GM12878 (cell line): ENCODE measurements at regions not wholly inside any gene's neighbourhood (a gene's known extent, or its start where the extent isn't known, plus 50 kb on each side); places are given as distances from the start of the nearest gene placed in this dataset.
A peak's percentile ranks its signal among the peaks of the same experiment; 100 is the strongest.

Source experiments
- BACH1 ChIP-seq: fragments of 450-650 bp; IDR thresholded peaks from 2 replicates; pipeline ENCODE4 v1.6.1; 2017; ENCODE audit warnings: mild to moderate bottlenecking, borderline replicate concordance
- CHD2 ChIP-seq: IDR thresholded peaks from 2 replicates; pipeline ENCODE4 v1.6.1; 2011; ENCODE audit warnings: low read depth, low read length, improper control_type of control experiment, borderline replicate concordance
- CHD4 ChIP-seq: fragments of 200-600 bp; sonication (generic); IDR thresholded peaks from 2 replicates; pipeline ENCODE4 v1.6.1; 2016; ENCODE audit warnings: mild to moderate bottlenecking
- CREB1 ChIP-seq: IDR thresholded peaks from 2 replicates; pipeline ENCODE4 v1.6.1; 2012; ENCODE audit warnings: low read depth, mild to moderate bottlenecking, inconsistent platforms
- EZH2 ChIP-seq: IDR thresholded peaks from 2 replicates; pipeline ENCODE4 v1.6.1; 2012; ENCODE audit warnings: low read depth, mild to moderate bottlenecking, control low read depth, inconsistent platforms, low read length, borderline replicate concordance; ENCODE audit not compliant: control insufficient read depth
- IRF3 ChIP-seq: fragments of 450-650 bp; IDR thresholded peaks from 2 replicates; pipeline ENCODE4 v1.6.1; 2014; ENCODE audit warnings: mild to moderate bottlenecking
- IRF4 ChIP-seq: IDR thresholded peaks from 2 replicates; pipeline ENCODE4 v1.6.1; 2011; ENCODE audit warnings: low read depth, low read length
- MYB ChIP-seq: fragments of 150-350 bp; IDR thresholded peaks from 2 replicates; pipeline ENCODE4 v1.6.1; 2014; ENCODE audit warnings: mild to moderate bottlenecking, low read depth, low read length, borderline replicate concordance
- NR2C1 ChIP-seq: fragments of 450-650 bp; IDR thresholded peaks from 2 replicates; pipeline ENCODE4 v1.6.1; 2017; ENCODE audit warnings: antibody characterized with exemption, mild to moderate bottlenecking, moderate library complexity
- NR2F1 ChIP-seq: fragments of 450-650 bp; conservative IDR thresholded peaks from 2 replicates; pipeline ENCODE4 v1.6.1; 2017; ENCODE audit warnings: mild to moderate bottlenecking
- PAX5 ChIP-seq: IDR thresholded peaks from 2 replicates; pipeline ENCODE4 v1.6.1; 2011; ENCODE audit warnings: low read depth, low read length, borderline replicate concordance
- POLR2AphosphoS2 ChIP-seq: IDR thresholded peaks from 2 replicates; pipeline ENCODE4 v1.6.1; 2011; ENCODE audit warnings: low read depth, mild to moderate bottlenecking, low read length, improper control_type of control experiment, moderate library complexity
- POLR2AphosphoS5 ChIP-seq: IDR thresholded peaks from 2 replicates; pipeline ENCODE4 v1.6.1; 2011; ENCODE audit warnings: mild to moderate bottlenecking, low read length, inconsistent platforms
- SMAD5 ChIP-seq: IDR thresholded peaks from 2 replicates; pipeline ENCODE4 v1.6.1; 2016; ENCODE audit warnings: antibody characterized with exemption, low read depth
- SMARCA5 ChIP-seq: fragments of 450-650 bp; IDR thresholded peaks from 2 replicates; pipeline ENCODE4 v1.6.1; 2017; ENCODE audit warnings: mild to moderate bottlenecking
- SMC3 ChIP-seq: IDR thresholded peaks from 2 replicates; pipeline ENCODE4 v1.6.1; 2011; ENCODE audit warnings: low read length, improper control_type of control experiment, borderline replicate concordance
- SP1 ChIP-seq: IDR thresholded peaks from one replicate; pipeline ENCODE4 v1.6.1; 2011; ENCODE audit warnings: low read depth, low read length
- SREBF2 ChIP-seq: IDR thresholded peaks from 2 replicates; pipeline ENCODE4 v1.6.1; 2012; ENCODE audit warnings: mild to moderate bottlenecking, low read length
- STAT1 ChIP-seq: fragments of 450-650 bp; conservative IDR thresholded peaks from 2 replicates; pipeline ENCODE4 v1.6.1; 2014; ENCODE audit warnings: antibody characterized with exemption, mild to moderate bottlenecking
- TCF12 ChIP-seq: IDR thresholded peaks from 2 replicates; pipeline ENCODE4 v1.6.1; 2011; ENCODE audit warnings: low read depth, mild to moderate bottlenecking, low read length
- USF1 ChIP-seq: IDR thresholded peaks from 2 replicates; pipeline ENCODE4 v1.6.1; 2011; ENCODE audit warnings: borderline replicate concordance, low read depth, mild to moderate bottlenecking, moderate library complexity, mixed read lengths, low read length; ENCODE audit not compliant: insufficient read depth; ENCODE audit errors: extremely low read length
- WRNIP1 ChIP-seq: IDR thresholded peaks from 2 replicates; pipeline ENCODE4 v1.6.1; 2011; ENCODE audit warnings: low read depth, low read length, improper control_type of control experiment, borderline replicate concordance
- ZBTB4 ChIP-seq: fragments of 450-650 bp; formaldehyde crosslinking; IDR thresholded peaks from 2 replicates; pipeline ENCODE4 v1.4.0; 2022; ENCODE audit warnings: mild to moderate bottlenecking, moderate library complexity
- ZZZ3 ChIP-seq: IDR thresholded peaks from 2 replicates; pipeline ENCODE4 v1.6.1; 2011; ENCODE audit warnings: low read depth; ENCODE audit not compliant: control insufficient read depth, insufficient read length
- TF ChIP-seq, protein P1 (sequence below): fragments of 450-650 bp; formaldehyde crosslinking; IDR thresholded peaks from 2 replicates; pipeline ENCODE4 v1.5.0; 2022; ENCODE audit warnings: mild to moderate bottlenecking, missing genetic modification characterization

DNA sequence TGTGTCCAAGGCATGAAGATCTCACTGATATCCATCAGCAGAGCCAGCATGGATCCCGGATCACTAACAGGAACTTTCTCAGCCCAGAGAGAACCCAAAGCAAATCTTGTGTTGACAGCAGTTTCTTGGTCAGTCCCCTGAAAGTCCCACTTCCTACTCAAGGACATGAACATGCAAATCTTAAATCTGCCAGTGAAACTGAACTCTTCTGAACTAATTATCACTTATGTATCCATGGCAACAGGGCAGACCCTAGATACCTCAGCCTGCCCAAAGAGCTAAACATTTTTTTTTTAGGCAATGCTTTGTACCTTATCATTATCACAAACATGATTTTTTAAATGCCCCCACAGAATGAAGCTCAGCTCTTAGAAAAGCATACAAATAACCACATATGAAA, 127.8 kb upstream of the DDX18 start (continued):
- TF ChIP-seq IRF3 (no peak), SMAD5 (no peak), SMARCA5 (no peak), BACH1 (peak; percentile 12; the same call in 1 of the 2 replicates), CHD2 (no peak), STAT1 (no peak), EZH2 (no peak), CREB1 (no peak), ZBTB4 (CRISPR knock-in tag) (no peak), SREBF2 (no peak), ZZZ3 (no peak), USF1 (no peak), NR2C1 (no peak), SMC3 (no peak), POLR2AphosphoS5 (no peak), IRF4 (0 out of 2 replicates have a peak, but pooled peaks have one; percentile 12), TCF12 (no peak), MYB (no peak), SP1 (no peak), POLR2AphosphoS2 (no peak), NR2F1 (no peak), WRNIP1 (no peak), PAX5 (no peak), CHD4 (no peak)
- TF ChIP-seq, protein P1, sequence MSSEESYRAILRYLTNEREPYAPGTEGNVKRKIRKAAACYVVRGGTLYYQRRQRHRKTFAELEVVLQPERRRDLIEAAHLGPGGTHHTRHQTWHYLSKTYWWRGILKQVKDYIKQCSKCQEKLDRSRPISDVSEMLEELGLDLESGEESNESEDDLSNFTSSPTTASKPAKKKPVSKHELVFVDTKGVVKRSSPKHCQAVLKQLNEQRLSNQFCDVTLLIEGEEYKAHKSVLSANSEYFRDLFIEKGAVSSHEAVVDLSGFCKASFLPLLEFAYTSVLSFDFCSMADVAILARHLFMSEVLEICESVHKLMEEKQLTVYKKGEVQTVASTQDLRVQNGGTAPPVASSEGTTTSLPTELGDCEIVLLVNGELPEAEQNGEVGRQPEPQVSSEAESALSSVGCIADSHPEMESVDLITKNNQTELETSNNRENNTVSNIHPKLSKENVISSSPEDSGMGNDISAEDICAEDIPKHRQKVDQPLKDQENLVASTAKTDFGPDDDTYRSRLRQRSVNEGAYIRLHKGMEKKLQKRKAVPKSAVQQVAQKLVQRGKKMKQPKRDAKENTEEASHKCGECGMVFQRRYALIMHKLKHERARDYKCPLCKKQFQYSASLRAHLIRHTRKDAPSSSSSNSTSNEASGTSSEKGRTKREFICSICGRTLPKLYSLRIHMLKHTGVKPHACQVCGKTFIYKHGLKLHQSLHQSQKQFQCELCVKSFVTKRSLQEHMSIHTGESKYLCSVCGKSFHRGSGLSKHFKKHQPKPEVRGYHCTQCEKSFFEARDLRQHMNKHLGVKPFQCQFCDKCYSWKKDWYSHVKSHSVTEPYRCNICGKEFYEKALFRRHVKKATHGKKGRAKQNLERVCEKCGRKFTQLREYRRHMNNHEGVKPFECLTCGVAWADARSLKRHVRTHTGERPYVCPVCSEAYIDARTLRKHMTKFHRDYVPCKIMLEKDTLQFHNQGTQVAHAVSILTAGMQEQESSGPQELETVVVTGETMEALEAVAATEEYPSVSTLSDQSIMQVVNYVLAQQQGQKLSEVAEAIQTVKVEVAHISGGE (CRISPR knock-in tag) = no peak
